Keratinocyte (primary cell): ENCODE measurements at regions not wholly inside any gene's neighbourhood (a gene's known extent, or its start where the extent isn't known, plus 50 kb on each side); places are given as distances from the start of the nearest gene placed in this dataset.

Experiments used
- DNase-seq: peaks from one replicate; pipeline ENCODE4 v3.0.0-alpha.2; 2011; ENCODE audit warnings: low read depth, missing footprints, low spot score
- FAIRE-seq: peaks from 2 replicates; lab custom pipeline; 2011; peaks lifted over from hg19 to GRCh38; lab: Jason Lieb, UNC
- H2AFZ ChIP-seq: 2 replicates; pipeline ENCODE4 v1.6.0; 2012; ENCODE audit warnings: low read length, control low read depth, inconsistent platforms; ENCODE audit not compliant: control insufficient read depth
- H3K27ac ChIP-seq: 2 replicates; pipeline ENCODE4 v1.5.1; 2011; ENCODE audit warnings: low read length; ENCODE audit not compliant: control insufficient read depth, insufficient read depth
- H3K27me3 ChIP-seq: 3 replicates; pipeline ENCODE4 v1.6.0; 2011; ENCODE audit warnings: low read length; ENCODE audit not compliant: control insufficient read depth, insufficient read depth; ENCODE audit errors: extremely low read depth
- H3K36me3 ChIP-seq, 2 experiments: 2 replicates in 1 of 2; 3 replicates in 1 of 2; pipeline ENCODE4 v1.5.1; 2011; ENCODE audit warnings: low read length in 2 of 2, mild to moderate bottlenecking in 1 of 2; ENCODE audit not compliant: control insufficient read depth in 2 of 2, insufficient read depth in 2 of 2; ENCODE audit errors: extremely low read depth in 1 of 2
- H3K4me1 ChIP-seq: 3 replicates; pipeline ENCODE4 v1.5.1; 2011; ENCODE audit warnings: low read length; ENCODE audit not compliant: control insufficient read depth, insufficient read depth; ENCODE audit errors: extremely low read depth
- H3K4me2 ChIP-seq: 3 replicates; pipeline ENCODE4 v1.6.0; 2011; ENCODE audit warnings: low read depth, low read length; ENCODE audit not compliant: control insufficient read depth, insufficient read depth; ENCODE audit errors: extremely low read depth
- H3K4me3 ChIP-seq, 3 experiments: fragments of 200-600 bp in 1 of 3; sonication (generic) in 1 of 3; 2 replicates in 2 of 3; 3 replicates in 1 of 3; pipeline ENCODE4 v1.5.1; 2011 to 2016; ENCODE audit warnings: low read length in 3 of 3, mild to moderate bottlenecking in 3 of 3, control low read depth in 2 of 3, inconsistent platforms in 1 of 3, low read depth in 1 of 3, mixed read lengths in 1 of 3, mixed run types in 1 of 3, moderate library complexity in 1 of 3; ENCODE audit not compliant: control insufficient read depth in 2 of 3, insufficient read depth in 2 of 3; ENCODE audit errors: extremely low read depth in 1 of 3
- H3K79me2 ChIP-seq: 2 replicates; pipeline ENCODE4 v1.6.0; 2012; ENCODE audit warnings: low read length; ENCODE audit not compliant: control insufficient read depth, insufficient read depth
- H3K9ac ChIP-seq: 3 replicates; pipeline ENCODE4 v1.6.0; 2011; ENCODE audit warnings: low read length; ENCODE audit not compliant: control insufficient read depth, insufficient read depth; ENCODE audit errors: extremely low read depth
- H3K9me1 ChIP-seq: 3 replicates; pipeline ENCODE4 v1.6.0; 2011; ENCODE audit warnings: low read length; ENCODE audit not compliant: control insufficient read depth, insufficient read depth; ENCODE audit errors: extremely low read depth
- H3K9me3 ChIP-seq: 2 replicates; pipeline ENCODE4 v1.5.1; 2012; ENCODE audit warnings: low read depth, low read length; ENCODE audit not compliant: control insufficient read depth
- H4K20me1 ChIP-seq: 3 replicates; pipeline ENCODE4 v1.6.0; 2011; ENCODE audit warnings: low read length; ENCODE audit not compliant: control insufficient read depth, insufficient read depth; ENCODE audit errors: extremely low read depth
- CTCF ChIP-seq, 3 experiments: IDR thresholded peaks in 1 of 3; conservative IDR thresholded peaks in 1 of 3; optimal IDR thresholded peaks in 1 of 3; 2 replicates in 2 of 3; 3 replicates in 1 of 3; pipeline versions ENCODE3 to v1.5.1; 2011; ENCODE audit warnings: low read length in 3 of 3, mild to moderate bottlenecking in 3 of 3, moderate library complexity in 2 of 3, control low read depth in 1 of 3, inconsistent platforms in 1 of 3; ENCODE audit not compliant: insufficient read depth in 2 of 3; ENCODE audit errors: extremely low read depth in 1 of 3
- EZH2 ChIP-seq: IDR thresholded peaks from one replicate; pipeline ENCODE4 v1.6.1; 2012; ENCODE audit warnings: inconsistent platforms, mild to moderate bottlenecking, low read length, moderate library complexity
- dilution Hi-C: fragments of 300-500 bp; cut with MboI; formaldehyde crosslinking; loops from one replicate; pipeline ENCODE4 v1.7.0; 2020; ENCODE audit warnings: low sequenced_read_pairs; ENCODE audit not compliant: extremely low pct_ligation_motif_present

GRCh38 chr17:14641117-14641516, 340.2 kb downstream of the HS3ST3B1 start:
- H3K27me3 ChIP-seq = no peaks in the 10 kb centered on the region
- H3K4me3 ChIP-seq = no peak overlapping the region
- no peaks in the 10 kb centered on the region for H3K9me1 ChIP-seq
- no peak overlapping the region for H3K9ac ChIP-seq
- dilution Hi-C loops = no loop called here
- no peaks in the 10 kb centered on the region for H4K20me1 ChIP-seq
- no peak overlapping the region for H3K4me2 ChIP-seq
- no peaks in the 10 kb centered on the region for H3K36me3 ChIP-seq
- H3K79me2 ChIP-seq = no peaks in the 10 kb centered on the region
- H2AFZ ChIP-seq = no peak overlapping the region
- DNase-seq = no peak
- no peak overlapping the region for H3K27ac ChIP-seq
- no peaks in the 10 kb centered on the region for H3K9me3 ChIP-seq
- no peaks in the 10 kb centered on the region for H3K4me1 ChIP-seq
- TF ChIP-seq EZH2 = no peak
- no peak for TF ChIP-seq CTCF (optimal IDR thresholded peaks at IDR 0.05 in 1 of 3, IDR thresholded peaks at IDR 0.05 in 1 of 3, conservative IDR thresholded peaks at IDR 0.05 in 1 of 3; ENCODE audit: extremely low read depth in 1 of 3, insufficient read depth in 2 of 3, low read length in 3 of 3)
- FAIRE-seq = no peak

- TF ChIP-seq CTCF (optimal IDR thresholded peaks at IDR 0.05 in 1 of 3, IDR thresholded peaks at IDR 0.05 in 1 of 3, conservative IDR thresholded peaks at IDR 0.05 in 1 of 3; ENCODE audit: extremely low read depth in 1 of 3, insufficient read depth in 2 of 3, low read length in 3 of 3) (no peak), EZH2 (no peak)
- no peak for DNase-seq
- Histone ChIP-seq H2AFZ (no peak overlapping the region), H3K27ac (no peak overlapping the region), H3K4me2 (no peak overlapping the region), H3K27me3 (no peaks in the 10 kb centered on the region), H3K9me1 (no peaks in the 10 kb centered on the region), H3K9ac (no peak overlapping the region), H3K4me1 (no peaks in the 10 kb centered on the region), H4K20me1 (no peaks in the 10 kb centered on the region), H3K4me3 (no peak overlapping the region), H3K79me2 (no peaks in the 10 kb centered on the region), H3K9me3 (no peaks in the 10 kb centered on the region), H3K36me3 (no peaks in the 10 kb centered on the region)
- dilution Hi-C loops = no loop called here
- no peak for FAIRE-seq
Observed at GRCh38 chr17:14637260-14637659, 336.4 kb downstream of the HS3ST3B1 start.
